ENCODE measurements at regions not wholly inside any gene's neighbourhood (a gene's known extent, or its start where the extent isn't known, plus 50 kb on each side); places are given as distances from the start of the nearest gene placed in this dataset.

GRCh38 chr3:35986161-35986560 lies 346.8 kb downstream of the ARPP21 start:
- no peak for TF ChIP-seq POLR2AphosphoS5 (IDR thresholded peaks at IDR 0.05)
- TF ChIP-seq POLR2A (IDR thresholded peaks at IDR 0.05; ENCODE audit: low read depth): no peak
- TF ChIP-seq CTCF (IDR thresholded peaks at IDR 0.05): no peak

Measured in esophagus muscularis mucosa (tissue), 3 donors.